ENCODE measurements at regions not wholly inside any gene's neighbourhood (a gene's known extent, or its start where the extent isn't known, plus 50 kb on each side); places are given as distances from the start of the nearest gene placed in this dataset.

DNA sequence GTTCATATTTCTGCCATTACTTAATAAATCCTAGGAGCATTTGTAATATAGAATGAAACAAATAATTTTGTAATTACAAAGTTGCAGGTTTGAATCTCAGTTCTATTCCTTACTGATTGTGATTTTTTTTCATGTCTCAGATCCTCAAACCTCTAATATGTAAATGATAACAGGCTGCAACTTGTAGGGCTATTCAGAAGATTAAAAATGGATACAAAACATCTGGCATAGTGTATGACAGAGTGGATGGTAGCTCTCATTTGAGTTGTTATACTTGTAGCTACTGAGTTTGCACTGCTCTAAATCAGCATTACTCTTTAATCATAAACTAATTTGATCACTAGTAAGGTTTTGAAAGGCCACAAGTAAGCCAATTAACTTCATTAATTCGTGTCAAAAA, 406.3 kb upstream of the MGAT4C start:
- no peak for TF ChIP-seq TARDBP (IDR thresholded peaks at IDR 0.05)
- no peak for TF ChIP-seq ZNF384 (IDR thresholded peaks at IDR 0.05)
- no peak for TF ChIP-seq SP1 (IDR thresholded peaks at IDR 0.05)
- TF ChIP-seq HDGF (IDR thresholded peaks at IDR 0.05; ENCODE audit: borderline replicate concordance), result no peak
- TF ChIP-seq ARNT (IDR thresholded peaks at IDR 0.05), result no peak
- no peak for TF ChIP-seq FOXM1 (IDR thresholded peaks at IDR 0.05; ENCODE audit: borderline replicate concordance)
- TF ChIP-seq BHLHE40 (IDR thresholded peaks at IDR 0.05; ENCODE audit: borderline replicate concordance), result no peak
- TF ChIP-seq NFRKB (IDR thresholded peaks at IDR 0.05), result no peak
- no peak for TF ChIP-seq CTBP1 (IDR thresholded peaks at IDR 0.05; ENCODE audit: borderline replicate concordance)
- TF ChIP-seq L3MBTL2 (conservative IDR thresholded peaks at IDR 0.05), result no peak
- no peak for TF ChIP-seq FOXA1 (IDR thresholded peaks at IDR 0.05)
- TF ChIP-seq, protein P1, sequence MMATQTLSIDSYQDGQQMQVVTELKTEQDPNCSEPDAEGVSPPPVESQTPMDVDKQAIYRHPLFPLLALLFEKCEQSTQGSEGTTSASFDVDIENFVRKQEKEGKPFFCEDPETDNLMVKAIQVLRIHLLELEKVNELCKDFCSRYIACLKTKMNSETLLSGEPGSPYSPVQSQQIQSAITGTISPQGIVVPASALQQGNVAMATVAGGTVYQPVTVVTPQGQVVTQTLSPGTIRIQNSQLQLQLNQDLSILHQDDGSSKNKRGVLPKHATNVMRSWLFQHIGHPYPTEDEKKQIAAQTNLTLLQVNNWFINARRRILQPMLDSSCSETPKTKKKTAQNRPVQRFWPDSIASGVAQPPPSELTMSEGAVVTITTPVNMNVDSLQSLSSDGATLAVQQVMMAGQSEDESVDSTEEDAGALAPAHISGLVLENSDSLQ (IDR thresholded peaks at IDR 0.05), result no peak
- TF ChIP-seq FOXK2 (IDR thresholded peaks at IDR 0.05), result no peak

Measured in HEK293T (cell line).